Gastroesophageal sphincter (tissue), 4 donors: ENCODE measurements at regions not wholly inside any gene's neighbourhood (a gene's known extent, or its start where the extent isn't known, plus 50 kb on each side); places are given as distances from the start of the nearest gene placed in this dataset.

ENCODE experiments used
- ATAC-seq: fragments of 150-250 bp; one replicate; pipeline ENCODE4 v1.9.1; 2016; ENCODE audit warnings: mild to moderate bottlenecking, moderate library complexity
- H3K27ac ChIP-seq, 4 donors: fragments of 200-600 bp; sonication (generic) in 3 of 4; 1 replicate in 3 of 4; 2 replicates in 1 of 4; pipeline ENCODE4 v1.5.1; 2016 to 2019
- H3K27me3 ChIP-seq: fragments of 200-600 bp; sonication (generic); one replicate; pipeline ENCODE4 v1.5.1; 2019
- H3K36me3 ChIP-seq, 2 donors: fragments of 200-600 bp; sonication (generic); one replicate each; pipeline ENCODE4 v1.5.1; 2019; ENCODE audit warnings: control low read depth in 1 of 2
- H3K4me1 ChIP-seq, 3 donors: fragments of 200-600 bp; sonication (generic); 1 replicate in 2 of 3; 2 replicates in 1 of 3; pipeline ENCODE4 v1.5.1; 2016 to 2019; ENCODE audit warnings: control low read depth in 2 of 3
- H3K4me3 ChIP-seq, 2 donors: fragments of 200-600 bp; sonication (generic); one replicate each; pipeline ENCODE4 v1.5.1; 2019; ENCODE audit warnings: mild to moderate bottlenecking in 1 of 2, moderate library complexity in 1 of 2
- H3K9me3 ChIP-seq, 3 donors: fragments of 200-600 bp; sonication (generic); one replicate each; pipeline ENCODE4 v1.5.1; 2017 to 2019; ENCODE audit warnings: control low read depth in 2 of 3
- CTCF ChIP-seq, 4 experiments: fragments of 200-600 bp in 2 of 4; fragments of 450-650 bp in 2 of 4; sonication (generic) in 1 of 4; IDR thresholded peaks; one replicate each; pipeline ENCODE4 v1.5.1; 2017 to 2019; ENCODE audit warnings: antibody characterized with exemption in 4 of 4, mild to moderate bottlenecking in 2 of 4, moderate library complexity in 2 of 4
- EP300 ChIP-seq: sonication (generic); formaldehyde crosslinking; IDR thresholded peaks from one replicate; pipeline ENCODE4 v1.6.1; 2017; ENCODE audit warnings: antibody characterized with exemption, mild to moderate bottlenecking
- POLR2A ChIP-seq, 2 donors: fragments of 450-650 bp; IDR thresholded peaks; one replicate each; pipeline ENCODE4 v1.6.1; 2017; ENCODE audit warnings: antibody characterized with exemption in 2 of 2, mild to moderate bottlenecking in 2 of 2, moderate library complexity in 1 of 2
- POLR2AphosphoS5 ChIP-seq: sonication (generic); formaldehyde crosslinking; IDR thresholded peaks from one replicate; pipeline ENCODE4 v1.6.1; 2017; ENCODE audit warnings: antibody characterized with exemption
- WGBS, 2 donors: methylation state at CpG; one replicate each; pipeline ENCODE4 v1.1.5; 2018; ENCODE audit warnings: low coverage in 1 of 2; 5-methylcytosine and 5-hydroxymethylcytosine counted together

GRCh38 chr5:51821697-51822096, 438.4 kb downstream of the ISL1 start:
- ATAC-seq, result no peak

DNA sequence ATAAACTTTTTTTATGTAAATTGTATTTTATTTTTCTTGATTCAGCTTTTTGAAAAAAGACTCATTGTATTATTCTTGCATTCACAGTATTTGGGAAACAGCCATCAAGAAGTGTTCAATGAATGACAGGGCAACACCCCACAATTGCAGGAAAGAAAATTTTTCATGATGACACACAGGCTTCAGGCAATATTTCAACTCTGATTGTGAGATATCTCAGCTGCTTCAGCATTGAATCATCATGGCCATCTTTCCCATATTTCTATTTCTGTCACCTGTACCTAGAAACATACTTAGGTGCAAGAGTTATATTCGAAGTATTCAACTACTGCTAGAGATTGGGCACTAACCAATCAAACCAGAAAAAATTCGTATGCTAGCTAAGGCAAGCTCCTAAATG, 446.0 kb downstream of the ISL1 start:
- no peaks in the 10 kb centered on the region for H3K4me1 ChIP-seq
- H3K27me3 ChIP-seq, result no peaks in the 10 kb centered on the region
- no peak for TF ChIP-seq POLR2A (IDR thresholded peaks at IDR 0.05)
- no peak for TF ChIP-seq POLR2AphosphoS5
- no peak for TF ChIP-seq EP300
- no peak for TF ChIP-seq CTCF (IDR thresholded peaks at IDR 0.05)
- H3K9me3 ChIP-seq, result no peaks in the 10 kb centered on the region
- 65 to 71% methylated on average over 2 of the region's 2 CpGs for WGBS, 2 donors
- ATAC-seq, result no peak
- H3K4me3 ChIP-seq, result no peak overlapping the region
- H3K27ac ChIP-seq, result no peak overlapping the region
- H3K36me3 ChIP-seq, result no peaks in the 10 kb centered on the region

More at GRCh38 chr5:51821697-51822096, 438.4 kb downstream of the ISL1 start:
- TF ChIP-seq EP300 (no peak), POLR2A (IDR thresholded peaks at IDR 0.05) (no peak), POLR2AphosphoS5 (no peak), CTCF (IDR thresholded peaks at IDR 0.05) (no peak)
- Histone ChIP-seq H3K4me1 (no peaks in the 10 kb centered on the region), H3K9me3 (no peaks in the 10 kb centered on the region), H3K27me3 (no peaks in the 10 kb centered on the region), H3K4me3 (no peak overlapping the region), H3K27ac (no peak overlapping the region), H3K36me3 (no peaks in the 10 kb centered on the region)
- WGBS, 2 donors, result 74 to 76% methylated on average over 2 to 3 of the region's 3 CpGs

GRCh38 chr5:51829691-51830090, 446.4 kb downstream of the ISL1 start:
- H3K27ac ChIP-seq, result no peak overlapping the region
- no peaks in the 10 kb centered on the region for H3K27me3 ChIP-seq
- no peak for ATAC-seq
- no peaks in the 10 kb centered on the region for H3K36me3 ChIP-seq
- H3K4me3 ChIP-seq, result no peak overlapping the region
- H3K9me3 ChIP-seq, result no peaks in the 10 kb centered on the region
- H3K4me1 ChIP-seq, result no peaks in the 10 kb centered on the region
- no peak for TF ChIP-seq POLR2A (IDR thresholded peaks at IDR 0.05)
- no peak for TF ChIP-seq EP300
- TF ChIP-seq CTCF (IDR thresholded peaks at IDR 0.05), result no peak
- no peak for TF ChIP-seq POLR2AphosphoS5

GRCh38 chr5:51832934-51833470, 449.8 kb downstream of the ISL1 start:
- Histone ChIP-seq H3K27ac (no peak overlapping the region), H3K4me3 (no peak overlapping the region), H3K4me1 (no peaks in the 10 kb centered on the region), H3K27me3 (no peaks in the 10 kb centered on the region), H3K9me3 (no peaks in the 10 kb centered on the region), H3K36me3 (no peaks in the 10 kb centered on the region)
- 84 to 85% methylated on average over 4 to 5 of the region's 5 CpGs for WGBS, 2 donors
- no peak for TF ChIP-seq CTCF (IDR thresholded peaks at IDR 0.05)
- no peak for TF ChIP-seq POLR2A (IDR thresholded peaks at IDR 0.05)
- no peak for TF ChIP-seq POLR2AphosphoS5
- no peak for TF ChIP-seq EP300
- ATAC-seq, result no peak

DNA sequence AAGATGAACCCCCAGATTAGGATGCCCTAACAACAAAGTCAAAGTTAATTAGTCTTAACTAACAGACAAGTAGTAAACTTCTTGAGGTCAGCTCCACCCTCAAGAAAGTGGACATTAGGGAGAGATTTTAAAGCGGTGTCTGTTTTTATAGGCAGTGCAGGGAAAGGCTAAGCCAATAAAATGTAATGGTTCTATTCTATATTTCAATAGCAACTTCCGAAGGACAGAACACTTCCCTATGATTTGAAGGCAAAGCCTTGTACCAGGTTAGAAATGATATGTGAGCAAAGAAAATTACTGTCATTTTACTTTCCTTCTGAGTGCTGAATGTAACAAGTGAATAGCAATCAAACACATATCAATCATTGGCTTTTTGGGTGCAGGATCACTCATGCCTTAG, 455.2 kb downstream of the ISL1 start:
- H3K27ac ChIP-seq, result no peak overlapping the region
- H3K4me1 ChIP-seq, result no peaks in the 10 kb centered on the region
- 64 to 80% methylated on average over 2 of the region's 2 CpGs for WGBS, 2 donors
- no peaks in the 10 kb centered on the region for H3K36me3 ChIP-seq
- no peaks in the 10 kb centered on the region for H3K27me3 ChIP-seq
- no peak overlapping the region for H3K4me3 ChIP-seq
- no peak for ATAC-seq
- TF ChIP-seq EP300, result no peak
- TF ChIP-seq POLR2A (IDR thresholded peaks at IDR 0.05), result no peak
- no peak for TF ChIP-seq CTCF (IDR thresholded peaks at IDR 0.05)
- TF ChIP-seq POLR2AphosphoS5, result no peak
- H3K9me3 ChIP-seq, result no peaks in the 10 kb centered on the region
